ENCODE measurements at regions not wholly inside any gene's neighbourhood (a gene's known extent, or its start where the extent isn't known, plus 50 kb on each side); places are given as distances from the start of the nearest gene placed in this dataset.

GRCh38 chr4:38322714-38323113 lies 341.3 kb upstream of the KLF3 start:
- TF ChIP-seq YY1 (IDR thresholded peaks at IDR 0.05; ENCODE audit: insufficient read depth, insufficient read length) (no peak), ZNF274 (IDR thresholded peaks at IDR 0.05; ENCODE audit: low read depth, low read length) (no peak), SUZ12 (IDR thresholded peaks at IDR 0.05; ENCODE audit: extremely low read depth, insufficient read depth, insufficient read length) (no peak)
